Aorta (tissue), 5 donors: ENCODE measurements at regions not wholly inside any gene's neighbourhood (a gene's known extent, or its start where the extent isn't known, plus 50 kb on each side); places are given as distances from the start of the nearest gene placed in this dataset.

ENCODE experiments used
- ATAC-seq: fragments of 200-7000 bp; cut with Tn5 transposase; one replicate; pipeline ENCODE4 v1.9.1; 2022; ENCODE audit warnings: moderate library complexity; ENCODE audit not compliant: low FRiP score
- DNase-seq, 2 donors: peaks; one replicate each; pipeline ENCODE4 v3.0.0-alpha.2; 2020
- H3K27ac ChIP-seq, 2 donors: one replicate each; pipeline ENCODE4 v1.5.1; 2013; ENCODE audit warnings: low read length in 2 of 2, mild to moderate bottlenecking in 2 of 2, moderate library complexity in 2 of 2, control low read depth in 1 of 2, inconsistent platforms in 1 of 2, low read depth in 1 of 2
- H3K27me3 ChIP-seq, 2 donors: one replicate each; pipeline ENCODE4 v1.6.1; 2013; ENCODE audit warnings: control low read depth in 1 of 2, low read length in 1 of 2, mild to moderate bottlenecking in 1 of 2, moderate library complexity in 1 of 2; ENCODE audit not compliant: insufficient read depth in 2 of 2, control insufficient read depth in 1 of 2
- H3K36me3 ChIP-seq, 2 donors: one replicate each; pipeline ENCODE4 v1.6.1; 2013; ENCODE audit warnings: control low read depth in 1 of 2, low read length in 1 of 2, mild to moderate bottlenecking in 1 of 2; ENCODE audit not compliant: insufficient read depth in 2 of 2, control insufficient read depth in 1 of 2
- H3K4me1 ChIP-seq, 2 donors: one replicate each; pipeline ENCODE4 v1.6.1; 2013; ENCODE audit warnings: low read length in 2 of 2, control low read depth in 1 of 2, mild to moderate bottlenecking in 1 of 2, moderate library complexity in 1 of 2; ENCODE audit not compliant: insufficient read depth in 2 of 2, control insufficient read depth in 1 of 2
- H3K4me3 ChIP-seq, 2 donors: one replicate each; pipeline ENCODE4 v1.5.1; 2013; ENCODE audit warnings: low read length in 2 of 2, control low read depth in 1 of 2, mild to moderate bottlenecking in 1 of 2
- H3K9me3 ChIP-seq: one replicate; pipeline ENCODE4 v1.6.1; 2013; ENCODE audit warnings: mild to moderate bottlenecking, low read length; ENCODE audit not compliant: control insufficient read depth
- WGBS, 2 donors: extraction: QIAGEN DNeasy Blood & Tissue Kit; methylation state at CpG; one replicate each; pipeline ENCODE4 v1.1.7; 2013; 5-methylcytosine and 5-hydroxymethylcytosine counted together
- intact Hi-C, 2 donors: fragments of 100-400 bp; cut with DNase I; formaldehyde crosslinking; loops; one replicate each; pipeline versions ENCODE4 v1.14.2 to v1.15.0; 2022
- donor health status: healthy with polysubstance abuse.
- donor health status: Bipolar disorder and iron deficiency.
- donor health status: DM: no; HTN: no; CAD: no.
- donor health status: DM: no; HTN: no; CAD: no.
- donor health status: DM: yes; HTN: yes; CAD: no.

DNA sequence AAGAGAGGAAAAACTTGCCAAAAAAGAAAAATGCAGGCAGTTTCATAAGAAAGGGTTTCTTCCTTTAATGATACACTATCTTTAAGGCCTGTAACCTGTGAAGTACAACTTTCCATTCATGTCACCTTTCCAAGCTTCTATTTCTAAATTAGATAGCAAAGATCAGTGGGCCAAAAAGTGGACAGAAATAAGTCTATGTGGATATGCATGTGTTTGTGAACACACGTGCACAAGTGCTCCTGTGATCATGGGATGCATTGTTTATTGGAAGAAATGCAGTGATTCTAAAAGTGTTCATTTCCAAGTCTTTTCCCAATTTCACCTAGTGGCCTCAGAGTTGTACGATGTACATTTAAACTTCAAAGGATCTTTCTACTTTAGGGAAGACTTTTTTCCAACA, 230.0 kb upstream of the BLID start:
- intact Hi-C loops: no loop called here
- no peaks in the 10 kb centered on the region for H3K9me3 ChIP-seq
- no peak overlapping the region for H3K4me3 ChIP-seq
- H3K36me3 ChIP-seq: no peaks in the 10 kb centered on the region
- H3K27ac ChIP-seq: no peak overlapping the region
- H3K27me3 ChIP-seq: no peaks in the 10 kb centered on the region
- peaks cover 2 to 6% of the 10 kb centered on the region in 2 donors for H3K4me1 ChIP-seq
- 49 to 57% methylated on average over 2 of the region's 2 CpGs for WGBS, 2 donors
- DNase-seq (no peak), ATAC-seq (no peak)

DNA sequence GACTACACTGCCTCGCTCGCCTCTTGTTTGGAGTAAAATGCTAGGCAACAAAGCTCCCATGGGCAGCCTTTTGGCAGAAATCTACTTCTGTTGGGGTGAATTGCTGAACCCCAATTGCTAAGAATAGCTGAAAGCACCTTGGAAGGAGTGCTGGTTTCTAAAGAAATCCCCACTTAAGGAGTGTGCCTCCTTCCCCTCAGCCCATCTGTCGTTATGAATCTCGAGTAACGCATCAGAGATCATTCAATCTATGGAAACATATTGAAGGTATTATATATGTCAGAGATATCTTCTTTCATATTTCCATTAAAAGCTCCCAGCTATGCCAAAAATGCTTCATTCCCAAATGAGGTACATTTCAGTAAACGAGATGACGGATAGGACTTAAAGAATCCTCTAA, 229.6 kb upstream of the BLID start:
- H3K27ac ChIP-seq: no peak overlapping the region
- intact Hi-C loops: no loop called here
- H3K4me3 ChIP-seq: no peak overlapping the region
- 80 to 86% methylated on average over 7 of the region's 7 CpGs for WGBS, 2 donors
- ATAC-seq: no peak
- H3K27me3 ChIP-seq: no peaks in the 10 kb centered on the region
- no peak for DNase-seq
- peaks cover 2 to 6% of the 10 kb centered on the region in 2 donors for H3K4me1 ChIP-seq
- no peaks in the 10 kb centered on the region for H3K9me3 ChIP-seq
- H3K36me3 ChIP-seq: no peaks in the 10 kb centered on the region

DNA sequence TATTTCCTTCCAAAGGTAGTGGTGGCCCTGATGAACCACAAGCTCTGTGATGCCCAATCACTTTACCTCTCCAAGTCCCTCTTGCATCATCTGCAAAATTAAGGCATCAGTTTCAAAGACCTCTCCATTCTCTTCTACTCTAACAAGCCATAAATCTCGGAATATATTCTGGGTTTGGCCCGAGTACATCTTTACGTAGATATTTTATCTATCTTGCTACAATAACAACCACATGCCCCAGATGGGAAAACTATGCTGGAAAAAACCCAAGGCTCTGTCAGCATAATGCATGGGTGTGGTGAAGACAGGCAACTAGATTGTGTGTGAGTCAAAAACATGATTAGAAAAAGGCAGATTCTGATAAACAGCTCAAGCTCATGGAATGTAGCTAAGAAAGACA, 228.2 kb upstream of the BLID start:
- Histone ChIP-seq H3K4me3 (no peak overlapping the region), H3K9me3 (no peaks in the 10 kb centered on the region), H3K27ac (no peak overlapping the region), H3K36me3 (no peaks in the 10 kb centered on the region), H3K27me3 (no peaks in the 10 kb centered on the region), H3K4me1 (peaks cover 6 to 9% of the 10 kb centered on the region in 2 donors)
- 3 to 7% methylated on average over 3 of the region's 3 CpGs for WGBS, 2 donors
- ATAC-seq (no peak), DNase-seq (no peak)
- intact Hi-C loops: no loop called here

DNA sequence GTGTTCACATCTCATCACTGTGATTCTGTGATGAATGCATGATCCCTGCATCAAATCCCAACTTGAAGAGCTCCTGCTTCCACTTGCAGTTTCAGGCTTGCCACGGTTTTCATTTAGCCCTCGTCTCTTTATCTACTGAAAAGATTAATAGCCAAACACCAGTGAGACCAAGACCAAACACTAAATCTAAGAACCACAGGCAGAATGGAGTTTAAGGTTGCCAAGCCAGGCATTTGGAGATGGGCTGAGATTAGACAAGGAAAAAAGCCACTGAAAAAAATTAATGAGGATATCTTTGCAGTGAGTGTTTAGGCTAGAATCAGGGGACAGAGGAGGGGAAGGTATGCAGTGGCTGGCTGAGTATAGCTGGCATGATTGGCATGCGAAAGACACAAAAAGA, 227.2 kb upstream of the BLID start:
- DNase-seq (no peak), ATAC-seq (no peak)
- Histone ChIP-seq H3K4me1 (peaks cover 6 to 10% of the 10 kb centered on the region in 2 donors), H3K4me3 (no peak overlapping the region), H3K9me3 (no peaks in the 10 kb centered on the region), H3K36me3 (no peaks in the 10 kb centered on the region), H3K27me3 (no peaks in the 10 kb centered on the region), H3K27ac (peak overlapping the region in 1 of 2 donors; percentile 64)
- 34 to 39% methylated on average over 3 of the region's 3 CpGs for WGBS, 2 donors
- intact Hi-C loops: no loop called here

DNA sequence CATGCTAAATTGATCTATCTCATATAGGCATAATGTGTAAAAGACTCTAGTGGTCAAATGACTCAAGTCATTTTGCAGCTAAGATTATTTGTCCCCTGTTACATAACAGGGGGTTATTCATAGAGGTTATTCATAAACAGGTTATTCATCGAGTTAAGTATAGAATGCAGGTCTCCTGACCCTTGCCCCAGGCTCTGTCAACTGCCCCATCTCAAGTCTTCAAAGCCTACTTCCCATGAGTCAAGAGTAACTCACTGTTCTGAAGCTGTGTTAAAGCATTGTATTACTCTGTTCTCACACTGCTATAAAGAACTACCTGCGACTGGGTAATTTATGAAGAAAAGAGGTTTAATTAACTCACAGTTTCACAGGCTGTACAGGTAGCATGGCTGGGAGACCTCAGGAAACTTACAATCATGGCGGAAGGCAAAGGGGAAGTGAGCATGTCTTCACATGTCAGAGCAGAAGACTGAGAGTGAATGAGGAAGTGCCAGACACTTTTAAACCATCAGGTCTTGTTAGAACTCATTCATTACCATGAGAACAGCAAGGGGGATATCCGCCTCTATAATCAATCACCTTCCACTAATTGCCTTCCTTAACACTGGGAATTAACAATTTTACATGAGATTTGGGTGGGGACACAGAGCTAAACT, 226.2 kb upstream of the BLID start:
- Histone ChIP-seq H3K36me3 (no peaks in the 10 kb centered on the region), H3K27ac (peak overlapping the region; percentile 33 to 54), H3K4me3 (no peak overlapping the region), H3K9me3 (no peaks in the 10 kb centered on the region), H3K4me1 (peaks cover 11 to 12% of the 10 kb centered on the region in 2 donors), H3K27me3 (no peaks in the 10 kb centered on the region)
- intact Hi-C loops: no loop called here
- WGBS, 2 donors: 93 to 94% methylated on average over 4 of the region's 4 CpGs
- ATAC-seq (no peak), DNase-seq (no peak)

DNA sequence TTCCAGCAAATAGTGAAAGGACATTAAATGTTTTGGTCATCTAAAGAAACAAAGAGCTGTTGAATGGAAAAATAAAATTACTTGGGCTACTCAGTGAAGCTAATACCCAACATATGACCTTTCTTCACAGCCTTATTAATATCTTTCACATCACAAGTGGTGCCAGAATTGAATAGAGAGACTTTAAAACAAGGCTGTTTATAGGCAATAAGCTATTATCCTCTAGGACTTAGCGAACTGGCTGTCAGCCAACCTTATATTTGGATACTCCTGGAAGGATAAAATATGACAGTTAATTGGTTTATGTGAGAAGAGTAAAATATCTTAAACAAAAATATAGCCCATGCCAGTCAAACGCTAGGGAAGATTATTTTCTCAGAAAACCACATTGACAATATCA, 225.5 kb upstream of the BLID start:
- DNase-seq (no peak), ATAC-seq (no peak)
- intact Hi-C loops: no loop called here
- no peaks in the 10 kb centered on the region for H3K27me3 ChIP-seq
- H3K4me3 ChIP-seq: no peak overlapping the region
- 52 to 57% methylated on average over 2 of the region's 2 CpGs for WGBS, 2 donors
- no peaks in the 10 kb centered on the region for H3K36me3 ChIP-seq
- no peaks in the 10 kb centered on the region for H3K9me3 ChIP-seq
- H3K4me1 ChIP-seq: peaks cover 11 to 12% of the 10 kb centered on the region in 2 donors
- no peak overlapping the region for H3K27ac ChIP-seq

DNA sequence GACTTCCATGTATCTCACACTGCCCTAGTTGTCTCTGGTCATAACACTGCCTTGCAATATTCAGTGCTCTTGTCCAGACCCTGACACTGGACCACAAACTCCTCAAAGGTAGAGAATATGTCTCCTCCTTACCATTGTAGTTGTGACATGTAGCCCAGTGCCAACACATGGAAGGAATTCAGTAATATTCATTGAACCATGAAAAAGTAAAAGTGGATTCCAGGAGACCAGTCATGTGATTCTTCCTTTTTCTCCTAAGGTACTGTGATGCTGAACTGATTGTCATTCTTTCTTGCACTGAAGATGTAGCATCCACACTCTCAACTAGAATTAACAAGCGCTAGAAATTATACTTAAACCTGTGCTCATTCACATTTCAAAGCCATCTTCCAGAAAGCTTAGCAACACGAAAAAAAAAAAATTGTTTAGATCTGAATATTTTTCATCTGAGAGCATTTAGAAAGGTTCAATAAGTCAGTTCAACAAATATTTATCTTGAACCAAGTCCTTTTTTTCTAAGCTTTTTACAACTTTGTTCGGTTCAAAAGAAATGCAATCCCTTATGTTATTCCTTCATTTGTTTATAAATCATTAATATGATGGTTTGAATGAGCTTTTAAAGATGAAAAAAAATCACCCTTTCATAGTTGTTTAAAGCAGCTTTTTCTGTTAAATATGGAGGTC, 224.7 kb upstream of the BLID start:
- Histone ChIP-seq H3K27ac (peak overlapping the region; percentile 67 to 71), H3K36me3 (no peaks in the 10 kb centered on the region), H3K27me3 (no peaks in the 10 kb centered on the region), H3K4me3 (peak overlapping the region in 1 of 2 donors; percentile 18), H3K9me3 (no peaks in the 10 kb centered on the region), H3K4me1 (peaks cover 11 to 12% of the 10 kb centered on the region in 2 donors)
- intact Hi-C loops: no loop called here
- DNase-seq: no peak
- 12 to 20% methylated on average over 3 of the region's 3 CpGs for WGBS, 2 donors
- ATAC-seq: no peak

DNA sequence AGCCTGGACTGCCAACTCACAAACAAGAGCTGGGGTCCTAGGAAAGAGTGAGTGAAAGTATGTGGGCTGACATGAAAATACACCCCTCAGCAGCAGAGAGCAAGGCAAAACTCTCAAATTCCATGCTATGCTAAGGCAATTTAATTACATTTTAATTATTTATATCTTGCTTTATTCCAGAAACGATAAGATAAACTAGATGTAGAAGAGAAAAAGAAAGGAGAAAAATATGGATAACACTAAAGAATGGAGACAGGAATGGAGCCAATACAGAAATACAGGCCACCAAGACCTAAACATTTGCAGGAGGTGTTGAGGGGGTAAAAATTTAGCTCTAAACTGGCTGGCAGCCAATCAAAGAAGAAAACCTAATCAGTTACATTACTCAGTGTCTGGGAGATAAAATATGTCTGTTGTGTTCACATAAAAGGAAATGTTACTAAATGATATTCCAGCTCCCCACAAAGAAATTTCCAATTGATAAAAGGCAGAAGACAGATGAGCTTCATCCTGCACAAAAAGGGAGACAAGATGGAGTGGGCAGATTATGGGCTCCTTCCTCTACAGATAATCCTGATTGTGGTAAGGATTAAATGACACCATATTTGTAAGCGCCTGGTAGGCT, 223.5 kb upstream of the BLID start:
- WGBS, 2 donors: 56 to 59% methylated on average over 2 of the region's 2 CpGs
- H3K27me3 ChIP-seq: no peaks in the 10 kb centered on the region
- no peak overlapping the region for H3K4me3 ChIP-seq
- H3K9me3 ChIP-seq: no peaks in the 10 kb centered on the region
- peak overlapping the region in 1 of 2 donors; percentile 25 for H3K27ac ChIP-seq
- ATAC-seq (no peak), DNase-seq (no peak)
- intact Hi-C loops: loop anchor here in 1 of 2 donors (10.0 kb wide), 1 partner anchor 125 kb away; no protein-coding TSS in a partner anchor
- peaks cover 12% of the 10 kb centered on the region in 2 donors for H3K4me1 ChIP-seq
- H3K36me3 ChIP-seq: no peaks in the 10 kb centered on the region
